Type B pancreatic cell (in vitro differentiated cells): ENCODE measurements at regions not wholly inside any gene's neighbourhood (a gene's known extent, or its start where the extent isn't known, plus 50 kb on each side); places are given as distances from the start of the nearest gene placed in this dataset.

Experiments
- DNase-seq: peaks from one replicate; pipeline ENCODE4 v3.0.0; 2021; ENCODE audit warnings: mixed read lengths; ENCODE audit not compliant: unreplicated experiment; ENCODE audit errors: extremely low spot score
- H3K27ac Mint-ChIP-seq: 2 replicates; pipeline ENCODE4 v1.8.0; 2021; ENCODE audit warnings: mild to moderate bottlenecking, mixed read lengths
- H3K27me3 Mint-ChIP-seq: 2 replicates; pipeline ENCODE4 v1.8.0; 2021; ENCODE audit warnings: mixed read lengths
- H3K36me3 Mint-ChIP-seq: 2 replicates; pipeline ENCODE4 v1.8.0; 2021; ENCODE audit warnings: mixed read lengths
- H3K4me1 Mint-ChIP-seq: one replicate; pipeline ENCODE4 v1.8.0; 2021; ENCODE audit warnings: mixed read lengths; ENCODE audit not compliant: unreplicated experiment
- H3K4me3 Mint-ChIP-seq: 2 replicates; pipeline ENCODE4 v1.8.0; 2021; ENCODE audit warnings: mild to moderate bottlenecking, mixed read lengths
- H3K9me3 Mint-ChIP-seq: 2 replicates; pipeline ENCODE4 v1.8.0; 2021; ENCODE audit warnings: mixed read lengths
- CTCF ChIP-seq: fragments of 200-600 bp; sonication (generic); conservative IDR thresholded peaks from 2 replicates; pipeline ENCODE4 v1.5.0; 2021; ENCODE audit warnings: antibody characterized with exemption, mild to moderate bottlenecking

- H3K27ac Mint-ChIP-seq = no peak overlapping the region
- no peak overlapping the region for H3K4me3 Mint-ChIP-seq
- H3K36me3 Mint-ChIP-seq = no peaks in the 10 kb centered on the region
- TF ChIP-seq CTCF = no peak
- H3K27me3 Mint-ChIP-seq = no peaks in the 10 kb centered on the region
- H3K4me1 Mint-ChIP-seq = no peaks in the 10 kb centered on the region
- DNase-seq = no peak
- H3K9me3 Mint-ChIP-seq = no peaks in the 10 kb centered on the region
These were observed 577.8 kb downstream of the PYDC2 start for GRCh38 chr3:192038726-192039125.

GRCh38 chr3:192039593-192039992 is 578.6 kb downstream of the PYDC2 start:
- Mint-ChIP-seq H3K4me3 (no peak overlapping the region), H3K27me3 (no peaks in the 10 kb centered on the region), H3K4me1 (no peaks in the 10 kb centered on the region), H3K36me3 (no peaks in the 10 kb centered on the region), H3K27ac (no peak overlapping the region), H3K9me3 (no peaks in the 10 kb centered on the region)
- no peak for TF ChIP-seq CTCF
- DNase-seq = no peak

- Mint-ChIP-seq H3K9me3 (no peaks in the 10 kb centered on the region), H3K27ac (no peak overlapping the region), H3K4me1 (no peaks in the 10 kb centered on the region), H3K4me3 (no peak overlapping the region), H3K27me3 (no peaks in the 10 kb centered on the region), H3K36me3 (no peaks in the 10 kb centered on the region)
- no peak for DNase-seq
- TF ChIP-seq CTCF = no peak
These were observed 579.5 kb downstream of the PYDC2 start for GRCh38 chr3:192040282-192041043.

GRCh38 chr3:192042116-192042515 is 581.2 kb downstream of the PYDC2 start:
- no peaks in the 10 kb centered on the region for H3K4me1 Mint-ChIP-seq
- H3K9me3 Mint-ChIP-seq = no peaks in the 10 kb centered on the region
- no peak for DNase-seq
- TF ChIP-seq CTCF = no peak
- H3K36me3 Mint-ChIP-seq = no peaks in the 10 kb centered on the region
- H3K27ac Mint-ChIP-seq = no peak overlapping the region
- H3K27me3 Mint-ChIP-seq = no peaks in the 10 kb centered on the region
- no peak overlapping the region for H3K4me3 Mint-ChIP-seq

GRCh38 chr3:192054881-192055280 is 593.9 kb downstream of the PYDC2 start:
- Mint-ChIP-seq H3K9me3 (no peaks in the 10 kb centered on the region), H3K27me3 (no peaks in the 10 kb centered on the region)
- no peak for TF ChIP-seq CTCF

More at GRCh38 chr3:192054881-192055280, 593.9 kb downstream of the PYDC2 start:
- H3K4me3 Mint-ChIP-seq = no peak overlapping the region
- no peak for DNase-seq
- no peak overlapping the region for H3K27ac Mint-ChIP-seq
- no peaks in the 10 kb centered on the region for H3K36me3 Mint-ChIP-seq
- no peaks in the 10 kb centered on the region for H3K4me1 Mint-ChIP-seq
